HG02623 (cell line): ENCODE measurements at regions not wholly inside any gene's neighbourhood (a gene's known extent, or its start where the extent isn't known, plus 50 kb on each side); places are given as distances from the start of the nearest gene placed in this dataset.

Experiments used
- ATAC-seq: cut with Tn5 transposase; IDR thresholded peaks from one replicate; pipeline ENCODE4 v1.9.1; 2021; ENCODE audit warnings: moderate library complexity; ENCODE audit not compliant: unreplicated experiment

GRCh38 chr6:145245119-145245518 is 490.2 kb downstream of the EPM2A start:
- ATAC-seq = no peak

DNA sequence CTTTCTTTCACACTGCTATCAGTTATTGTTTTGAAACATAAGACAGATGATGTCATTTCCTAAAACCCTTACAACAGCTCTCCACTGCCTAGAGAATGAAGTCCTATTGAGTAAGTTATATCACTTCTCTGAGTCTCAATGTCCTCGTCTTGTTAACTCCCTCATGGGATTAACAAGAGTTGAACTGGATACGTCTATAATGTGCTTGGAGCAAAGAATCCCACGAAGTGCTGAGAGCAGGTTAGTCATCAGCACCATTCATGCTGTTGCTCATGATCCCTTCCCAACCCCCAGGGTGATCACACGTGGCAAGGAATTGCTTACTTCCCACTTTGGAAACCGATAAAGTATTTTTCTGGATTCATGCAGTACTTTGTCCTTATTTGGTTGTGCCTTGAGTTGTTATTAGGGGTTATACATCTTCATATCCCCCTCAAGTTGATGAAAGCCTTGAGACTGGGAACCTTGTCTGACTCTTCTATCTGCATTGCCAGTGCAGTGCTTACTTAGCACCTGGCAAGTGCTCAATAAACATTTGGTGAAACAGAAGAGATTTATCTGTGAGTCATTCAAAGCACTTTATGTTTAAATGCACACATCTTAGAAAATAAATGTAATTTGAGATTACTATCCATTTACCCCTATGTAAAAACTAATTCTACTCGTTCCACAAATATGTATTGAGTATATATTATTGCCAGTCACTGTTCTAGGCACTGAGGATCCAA is 487.5 kb downstream of the EPM2A start:
- ATAC-seq = no peak

GRCh38 chr6:145250436-145250835 is 484.9 kb downstream of the EPM2A start:
- ATAC-seq = no peak

DNA sequence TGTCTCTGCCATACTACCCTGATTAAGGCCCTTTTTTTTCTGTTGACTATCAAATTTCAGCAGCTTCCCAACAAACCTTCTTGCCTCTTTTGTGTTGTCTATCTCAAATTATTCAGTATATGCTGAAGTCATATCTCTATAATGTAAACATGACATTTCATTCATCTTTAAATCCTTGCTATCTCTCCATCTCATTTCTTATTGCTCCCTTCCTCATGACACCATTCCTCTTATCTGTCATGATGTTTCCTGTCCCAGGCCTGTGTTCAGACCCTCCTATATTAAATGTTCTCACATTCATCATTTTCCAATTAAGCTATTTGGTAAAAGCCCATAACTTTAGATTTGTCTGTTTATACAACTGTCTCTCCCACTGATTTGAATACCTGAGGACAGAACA is 482.6 kb downstream of the EPM2A start:
- no peak for ATAC-seq

DNA sequence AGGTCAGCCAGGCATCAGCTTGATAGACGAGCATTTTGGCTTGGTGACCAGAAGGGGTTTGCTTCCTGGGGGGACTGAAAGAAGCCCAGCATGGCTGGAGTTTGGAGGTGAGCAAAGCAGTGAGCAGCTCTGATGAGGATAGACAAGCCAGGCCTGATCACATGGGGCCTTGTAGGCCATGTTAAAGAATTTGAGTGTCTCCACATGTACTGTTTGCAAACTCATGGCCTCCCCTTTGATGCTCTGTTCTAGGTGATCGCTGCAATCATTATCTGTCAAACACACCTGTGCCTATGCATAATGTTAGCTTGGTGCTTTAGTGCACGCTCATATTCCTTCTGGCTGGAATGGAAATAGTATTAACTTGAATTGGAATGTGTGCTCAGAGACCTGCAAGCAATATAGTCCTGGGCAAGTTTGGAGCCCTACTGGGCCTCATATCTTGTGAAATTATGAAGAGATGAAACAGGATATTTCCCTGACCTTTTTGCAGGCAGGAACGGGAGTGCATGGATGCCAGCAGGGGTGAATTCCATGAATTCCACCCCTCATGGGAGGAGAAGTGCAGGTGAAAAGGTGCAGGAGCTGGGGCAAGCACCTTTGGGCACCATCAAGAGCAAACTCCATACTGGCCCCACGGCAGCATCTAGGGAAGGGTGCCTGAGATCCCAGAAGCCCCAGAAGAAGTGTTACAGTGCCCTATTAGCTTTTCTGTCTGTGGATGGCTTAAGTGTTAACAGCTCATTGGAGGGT is 480.5 kb downstream of the EPM2A start:
- ATAC-seq = no peak

GRCh38 chr6:145257704-145258103 is 477.6 kb downstream of the EPM2A start:
- ATAC-seq = no peak

DNA sequence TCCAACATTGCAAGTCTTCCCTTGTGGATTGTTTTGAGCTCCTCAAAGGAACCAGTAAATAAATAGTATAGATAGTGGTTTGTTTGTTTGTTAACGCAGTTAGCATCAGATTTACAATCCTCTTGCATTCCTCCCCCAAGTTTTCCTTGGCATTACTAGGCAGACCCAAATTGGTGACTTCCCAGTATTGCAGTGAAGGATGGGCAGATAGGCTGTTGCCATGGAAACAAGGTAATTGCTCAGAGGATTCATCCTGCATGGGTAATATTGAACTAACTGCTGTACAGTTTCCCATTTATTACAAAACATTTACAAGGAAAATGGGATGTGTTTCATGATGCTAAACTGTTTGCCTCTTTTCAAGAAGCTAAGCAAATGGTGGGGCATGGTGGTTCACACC is 477.2 kb downstream of the EPM2A start:
- no peak for ATAC-seq

- ATAC-seq = no peak
Observed at GRCh38 chr6:145260484-145261175, 474.7 kb downstream of the EPM2A start.

- ATAC-seq = no peak
Observed at GRCh38 chr6:145261758-145262157, 473.6 kb downstream of the EPM2A start.

DNA sequence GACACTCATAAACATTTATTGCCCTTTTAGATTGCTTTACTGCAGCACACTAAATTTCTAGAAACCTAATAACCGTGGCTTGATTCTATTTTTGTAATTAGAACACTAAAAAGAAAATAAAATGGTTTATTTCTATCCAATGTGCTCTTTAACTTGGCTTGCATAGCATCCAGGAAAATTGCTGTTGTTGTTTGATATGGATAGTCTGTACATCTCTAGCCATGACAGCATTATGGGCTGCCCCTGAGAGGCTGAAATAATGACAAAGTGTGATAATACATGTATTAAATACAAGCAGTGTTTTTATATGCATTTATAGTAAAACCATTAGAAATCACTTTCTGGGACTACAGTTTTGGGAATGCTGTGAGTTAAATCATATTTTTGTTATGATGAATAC is 472.5 kb downstream of the EPM2A start:
- ATAC-seq = no peak

GRCh38 chr6:145263778-145264211 is 471.5 kb downstream of the EPM2A start:
- ATAC-seq = no peak

DNA sequence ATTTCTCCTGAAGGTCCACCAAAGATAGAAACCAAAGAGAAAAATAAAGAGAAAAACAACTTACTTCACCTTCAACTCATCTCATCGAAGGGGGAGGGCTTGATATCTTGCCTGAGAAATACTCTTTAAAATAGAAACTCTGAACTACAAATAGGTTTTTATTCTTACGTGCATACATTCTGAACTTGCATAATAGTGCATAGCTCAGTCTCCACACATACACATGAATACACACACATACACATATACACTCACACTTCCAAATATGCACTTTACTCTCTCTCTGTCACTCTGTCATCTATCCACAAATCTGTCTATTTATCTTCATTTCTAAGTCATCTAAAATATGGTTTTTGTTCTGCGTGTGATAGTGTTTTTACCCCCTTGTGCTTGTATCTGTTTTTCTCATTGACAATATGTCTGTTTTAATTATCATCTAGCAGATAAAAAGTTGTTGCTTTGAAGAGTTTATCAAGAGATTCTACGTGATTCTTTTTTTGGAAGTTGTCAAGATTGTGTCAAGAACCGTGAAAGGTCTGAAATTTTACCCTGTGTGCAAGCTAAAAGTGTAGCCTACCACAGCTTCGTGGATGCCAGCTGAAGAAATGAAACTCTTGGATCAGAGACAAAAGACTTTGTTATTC is 468.8 kb downstream of the EPM2A start:
- ATAC-seq = no peak

DNA sequence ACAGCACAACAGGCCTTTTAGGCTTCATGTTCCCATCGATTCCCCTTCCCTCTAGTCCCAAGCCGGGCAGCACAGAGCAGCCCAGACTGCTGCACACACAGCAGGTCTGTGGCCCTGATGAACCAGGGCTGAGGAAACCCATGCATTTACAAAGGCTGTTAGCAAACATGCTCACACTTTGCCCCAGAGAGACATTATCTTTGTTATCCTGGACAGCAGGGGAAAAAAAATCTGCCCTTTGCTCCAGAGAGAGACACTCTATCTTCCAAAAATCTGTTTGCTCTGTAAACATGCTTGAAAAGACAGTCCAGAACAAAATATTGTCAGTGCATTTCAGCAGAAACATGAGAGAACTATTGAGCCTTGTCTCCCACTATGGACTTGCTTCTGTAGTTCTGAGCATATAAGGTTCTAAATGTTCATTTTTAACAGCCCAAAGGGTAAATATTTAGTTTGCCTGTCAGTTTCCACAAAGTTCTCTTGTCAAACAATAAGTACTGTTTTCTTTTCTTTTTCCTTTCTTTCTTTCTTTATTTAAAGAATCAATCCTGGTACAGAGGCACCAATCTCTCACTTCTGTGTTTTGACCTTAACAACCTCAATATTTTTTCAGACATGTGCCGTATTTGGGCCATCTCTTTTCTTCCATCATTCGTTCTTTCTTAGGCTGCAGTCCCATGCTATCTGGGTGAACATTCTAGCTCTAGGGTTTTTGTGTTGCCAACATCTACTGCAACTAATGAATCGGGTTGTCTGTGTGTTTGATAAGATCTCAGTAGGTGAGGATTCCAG is 468.0 kb downstream of the EPM2A start:
- no peak for ATAC-seq

DNA sequence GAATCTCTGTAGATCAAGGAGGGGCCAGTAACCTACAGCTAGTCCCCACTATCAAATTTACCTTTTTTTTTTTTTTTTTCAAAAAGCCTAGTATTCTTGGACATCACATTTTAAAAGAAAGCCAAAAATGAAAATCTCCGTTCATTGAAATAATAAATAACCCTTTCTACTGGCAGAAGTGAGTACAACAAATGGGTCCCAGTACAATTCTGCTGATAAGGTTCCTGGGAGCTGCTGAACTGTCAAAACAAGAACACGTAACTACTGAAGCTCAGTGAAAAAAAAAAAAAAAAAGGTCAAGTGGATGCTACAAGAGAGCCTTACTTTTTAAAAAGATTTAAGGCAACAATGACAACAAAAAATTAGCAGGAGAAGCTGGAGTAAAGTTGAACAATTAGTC is 464.9 kb downstream of the EPM2A start:
- no peak for ATAC-seq

DNA sequence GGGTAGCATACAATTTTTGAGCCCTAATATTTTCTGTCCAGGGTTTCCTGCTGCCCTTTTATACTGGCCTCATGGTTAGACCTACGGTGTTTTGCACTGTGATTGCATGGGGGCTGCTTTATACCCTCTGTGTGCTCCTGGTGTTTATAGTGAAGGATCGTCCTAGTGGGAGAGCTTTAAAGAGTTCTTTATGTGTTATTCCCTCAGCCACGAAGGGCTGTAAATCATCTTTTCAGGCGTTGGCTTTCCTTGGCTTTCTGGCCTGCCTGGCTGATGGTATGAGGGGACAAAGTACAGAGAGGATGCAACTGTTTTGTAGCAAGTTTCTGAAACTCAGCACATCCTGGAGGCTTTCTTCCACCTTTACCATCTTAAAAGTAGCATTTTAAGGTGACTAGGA is 464.3 kb downstream of the EPM2A start:
- ATAC-seq = no peak

DNA sequence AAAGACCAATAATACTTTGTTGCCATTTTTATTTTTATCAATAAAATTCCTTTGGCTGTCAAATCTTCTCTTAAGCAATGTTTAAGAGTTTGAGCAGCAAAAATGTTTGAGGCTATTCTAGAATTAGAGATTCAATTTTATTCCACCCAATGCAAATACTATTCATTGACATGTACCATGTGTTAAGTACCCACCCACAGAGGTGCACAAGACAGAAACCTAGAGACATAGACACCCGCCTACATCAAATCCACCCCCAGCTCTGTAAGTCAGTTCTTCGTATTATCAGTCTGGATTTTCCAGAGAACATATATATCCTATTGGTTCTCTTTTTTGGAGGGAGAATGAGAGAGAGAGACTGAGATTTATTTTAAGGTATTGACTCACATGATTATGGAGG is 463.7 kb downstream of the EPM2A start:
- no peak for ATAC-seq

GRCh38 chr6:145272246-145272645 is 463.1 kb downstream of the EPM2A start:
- no peak for ATAC-seq

- no peak for ATAC-seq
Observed at GRCh38 chr6:145273136-145273535, 462.2 kb downstream of the EPM2A start.

DNA sequence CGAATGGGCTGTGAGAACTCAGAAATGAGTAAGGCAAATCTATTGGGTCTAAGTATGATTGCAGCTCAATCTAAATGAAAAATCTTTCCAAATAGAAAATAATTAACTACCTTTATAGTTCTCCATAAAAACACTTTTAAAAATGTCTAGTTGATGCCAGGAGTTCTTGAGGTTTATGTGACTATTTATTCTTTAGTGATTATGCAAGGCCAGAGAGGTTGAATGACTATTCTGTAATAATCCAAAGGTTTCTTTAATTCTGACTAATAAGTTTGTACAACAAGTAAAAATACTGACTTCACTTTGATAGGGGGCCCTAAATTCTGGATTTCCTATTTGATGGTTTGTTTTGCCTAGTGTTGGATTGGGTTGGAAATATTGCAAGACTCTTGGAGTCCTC is 461.2 kb downstream of the EPM2A start:
- ATAC-seq = no peak

DNA sequence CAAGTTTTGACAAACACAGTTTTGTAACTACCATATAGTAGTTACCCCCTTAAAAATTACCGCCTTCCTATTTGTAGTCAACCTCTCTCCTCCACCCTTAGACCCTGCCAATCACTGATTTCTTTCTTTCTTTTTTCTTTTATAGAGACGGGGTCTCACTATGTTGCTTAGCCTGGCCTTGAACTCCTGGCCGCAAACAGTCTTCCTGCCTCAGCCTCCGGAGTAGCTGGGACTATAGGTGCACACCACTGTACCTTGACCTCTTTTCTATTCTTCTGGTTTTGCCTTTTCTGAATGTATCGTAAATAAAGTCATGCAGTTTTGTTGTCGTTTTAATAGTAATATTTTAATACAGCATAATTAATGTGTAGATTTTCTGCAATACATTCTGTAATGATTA is 460.3 kb downstream of the EPM2A start:
- ATAC-seq = no peak

DNA sequence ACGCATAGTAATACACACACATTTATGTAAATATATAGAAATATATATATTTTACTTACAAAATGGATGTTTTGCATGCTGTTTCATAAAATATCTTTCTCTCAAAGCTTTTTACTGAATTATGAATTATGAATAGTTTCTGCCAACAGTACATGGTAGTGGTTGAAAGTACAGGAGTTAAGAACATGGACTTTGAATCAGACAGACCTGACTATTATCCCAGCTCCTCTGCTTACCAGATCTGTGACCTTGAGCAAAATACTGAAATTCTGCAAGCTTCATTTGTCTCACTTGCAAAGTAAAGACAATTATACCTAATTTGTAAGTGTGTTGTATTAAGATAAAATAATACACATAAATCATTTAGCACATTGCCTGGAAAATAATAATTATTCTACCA is 459.5 kb downstream of the EPM2A start:
- ATAC-seq = no peak
